ENCODE measurements at regions not wholly inside any gene's neighbourhood (a gene's known extent, or its start where the extent isn't known, plus 50 kb on each side); places are given as distances from the start of the nearest gene placed in this dataset.

GRCh38 chr3:35426366-35426958, 212.9 kb upstream of the ARPP21 start:
- ChIA-PET POLR2A (no interaction called here), CTCF (no interaction called here)
- dilution Hi-C loops (cut with MboI; ENCODE audit: extremely low pct_ligation_motif_present, low sequenced_read_pairs), result no loop called here

DNA sequence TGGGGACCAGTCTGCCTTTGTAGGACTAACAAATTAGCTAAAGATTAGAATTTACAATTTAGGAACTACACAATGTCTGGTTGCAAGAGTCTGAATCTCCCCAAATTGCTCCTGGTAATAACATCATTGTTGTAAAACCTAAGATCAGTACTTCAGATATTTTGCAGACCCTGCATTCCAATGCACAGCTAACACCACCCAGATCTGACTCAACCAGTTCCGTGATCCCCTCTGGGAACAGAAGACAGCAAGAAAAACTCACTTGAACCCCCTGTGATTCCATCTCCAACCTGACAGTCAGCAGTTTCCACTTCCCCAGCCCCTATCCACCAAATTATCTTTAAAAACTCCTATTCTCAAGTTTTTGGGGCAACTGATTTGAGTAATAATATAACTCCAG, 201.9 kb upstream of the ARPP21 start:
- Histone ChIP-seq H3K36me3 (ENCODE audit: control insufficient read depth in 2 of 2, extremely low read depth in 1 of 2, insufficient read depth in 2 of 2, low read length in 2 of 2) (no peaks in the 10 kb centered on the region), H3K27ac (ENCODE audit: insufficient read depth, low read depth, low read length) (no peak overlapping the region), H3K4me1 (ENCODE audit: control insufficient read depth, extremely low read depth, insufficient read depth, low read length) (no peaks in the 10 kb centered on the region), H3K9me3 (replicated peaks; ENCODE audit: control insufficient read depth, insufficient read depth, low read length) (no peaks in the 10 kb centered on the region), H3K27me3 (ENCODE audit: control insufficient read depth in 2 of 2, insufficient read depth in 2 of 2, low read length in 2 of 2) (peaks cover 3 to 6% of the 10 kb centered on the region in 2 experiments), H3K9me1 (replicated peaks; ENCODE audit: control insufficient read depth, extremely low read depth, insufficient read depth, low read length) (no peaks in the 10 kb centered on the region), H3K4me3 (replicated peaks in 1 of 3; ENCODE audit: insufficient read depth in 1 of 3, low read depth in 1 of 3, low read length in 3 of 3) (no peak overlapping the region), H2AFZ (ENCODE audit: low read depth, low read length) (no peak overlapping the region), H3K4me2 (ENCODE audit: insufficient read depth, low read length) (no peak overlapping the region), H3K9ac (replicated peaks; ENCODE audit: extremely low read depth, insufficient read depth, low read length) (no peak overlapping the region), H3K79me2 (ENCODE audit: control insufficient read depth, insufficient read depth, low read length) (no peaks in the 10 kb centered on the region), H4K20me1 (replicated peaks; ENCODE audit: control insufficient read depth, extremely low read depth, insufficient read depth, low read length) (no peaks in the 10 kb centered on the region)
- DNase-seq (ENCODE audit: low read depth, low spot score) (no peak), FAIRE-seq (no peak)
- dilution Hi-C loops (cut with MboI; ENCODE audit: extremely low pct_ligation_motif_present, low sequenced_read_pairs) (no loop called here), intact Hi-C loops (cut with micrococcal nuclease) (no loop called here)
- CTCF ChIA-PET, result no interaction called here
- POLR2A ChIA-PET, result no interaction called here
- BruUV-seq (replicated peaks), result no TSS peak
- TF ChIP-seq POLR2AphosphoS5 (IDR thresholded peaks at IDR 0.05; ENCODE audit: insufficient read depth, low read depth, low read length) (no peak), POLR2A (IDR thresholded peaks at IDR 0.05; ENCODE audit: low read depth, low read length) (no peak), GATA2 (IDR thresholded peaks at IDR 0.05; ENCODE audit: insufficient read depth, insufficient read length, low read depth, low read length) (no peak), MAX (IDR thresholded peaks at IDR 0.05; ENCODE audit: insufficient read depth, insufficient read length) (no peak), CTCF (IDR thresholded peaks at IDR 0.05; ENCODE audit: extremely low read depth in 1 of 2, insufficient read depth in 1 of 2, low read depth in 1 of 2, low read length in 2 of 2) (no peak), EZH2 (IDR thresholded peaks at IDR 0.05; ENCODE audit: borderline replicate concordance, low read depth, low read length, severe bottlenecking) (no peak), MYC (IDR thresholded peaks at IDR 0.05; ENCODE audit: low read depth, low read length) (no peak), JUN (IDR thresholded peaks at IDR 0.05; ENCODE audit: borderline replicate concordance, insufficient read depth, insufficient read length, low read depth) (no peak), FOS (IDR thresholded peaks at IDR 0.05; ENCODE audit: borderline replicate concordance, insufficient read depth, low read length) (no peak)

More at GRCh38 chr3:35426366-35426958, 212.9 kb upstream of the ARPP21 start:
- Histone ChIP-seq H3K4me2 (ENCODE audit: insufficient read depth, low read length) (no peak overlapping the region), H3K4me3 (replicated peaks in 1 of 3; ENCODE audit: insufficient read depth in 1 of 3, low read depth in 1 of 3, low read length in 3 of 3) (no peak overlapping the region), H3K4me1 (ENCODE audit: control insufficient read depth, extremely low read depth, insufficient read depth, low read length) (peaks cover 16% of the 10 kb centered on the region), H4K20me1 (replicated peaks; ENCODE audit: control insufficient read depth, extremely low read depth, insufficient read depth, low read length) (no peaks in the 10 kb centered on the region), H2AFZ (ENCODE audit: low read depth, low read length) (no peak overlapping the region), H3K27me3 (ENCODE audit: control insufficient read depth in 2 of 2, insufficient read depth in 2 of 2, low read length in 2 of 2) (peaks cover 36 to 39% of the 10 kb centered on the region in 2 experiments), H3K27ac (ENCODE audit: insufficient read depth, low read depth, low read length) (no peak overlapping the region), H3K9me3 (replicated peaks; ENCODE audit: control insufficient read depth, insufficient read depth, low read length) (no peaks in the 10 kb centered on the region), H3K9ac (replicated peaks; ENCODE audit: extremely low read depth, insufficient read depth, low read length) (no peak overlapping the region), H3K36me3 (ENCODE audit: control insufficient read depth in 2 of 2, extremely low read depth in 1 of 2, insufficient read depth in 2 of 2, low read length in 2 of 2) (no peaks in the 10 kb centered on the region), H3K9me1 (replicated peaks; ENCODE audit: control insufficient read depth, extremely low read depth, insufficient read depth, low read length) (no peaks in the 10 kb centered on the region), H3K79me2 (ENCODE audit: control insufficient read depth, insufficient read depth, low read length) (no peaks in the 10 kb centered on the region)
- TF ChIP-seq GATA2 (IDR thresholded peaks at IDR 0.05; ENCODE audit: insufficient read depth, insufficient read length, low read depth, low read length) (no peak), EZH2 (IDR thresholded peaks at IDR 0.05; ENCODE audit: borderline replicate concordance, low read depth, low read length, severe bottlenecking) (no peak), JUN (IDR thresholded peaks at IDR 0.05; ENCODE audit: borderline replicate concordance, insufficient read depth, insufficient read length, low read depth) (no peak)
- FAIRE-seq (no peak), DNase-seq (ENCODE audit: low read depth, low spot score) (no peak)
- no TSS peak for BruUV-seq (replicated peaks)
- intact Hi-C loops (cut with micrococcal nuclease), result no loop called here

All from endothelial cell of umbilical vein (primary cell).